SU-DHL-6 (cell line): ENCODE measurements at regions not wholly inside any gene's neighbourhood (a gene's known extent, or its start where the extent isn't known, plus 50 kb on each side); places are given as distances from the start of the nearest gene placed in this dataset.
"Not testable (repeated sequence)": the region's sequence is repeated elsewhere in the genome, so short reads cannot be mapped to it uniquely, and the experiment has no call there.

ENCODE experiments used
- H2AFZ ChIP-seq: fragments of 200-600 bp; sonication (generic); 2 replicates; pipeline ENCODE4 v1.6.1; 2014; ENCODE audit warnings: low read depth, mild to moderate bottlenecking, moderate library complexity, mixed read lengths, antibody characterized with exemption, low read length; ENCODE audit not compliant: severe bottlenecking
- H3F3A ChIP-seq: fragments of 200-600 bp; shearing (Covaris generic); 2 replicates; pipeline ENCODE4 v1.6.0; 2016; ENCODE audit warnings: antibody characterized with exemption, mild to moderate bottlenecking; ENCODE audit not compliant: insufficient read depth
- H3K27ac ChIP-seq: fragments of 200-600 bp; sonication (generic); 2 replicates; pipeline ENCODE4 v1.5.1; 2016; ENCODE audit warnings: low read depth, mild to moderate bottlenecking, low read length, moderate library complexity, mixed read lengths
- H3K27me3 ChIP-seq: fragments of 200-600 bp; sonication (generic), shearing (Covaris generic); 2 replicates; pipeline ENCODE4 v1.6.0; 2014; ENCODE audit warnings: mild to moderate bottlenecking, low read length
- H3K36me3 ChIP-seq: fragments of 200-600 bp; sonication (generic); 2 replicates; pipeline ENCODE4 v1.6.1; 2014; ENCODE audit warnings: mild to moderate bottlenecking, low read length, mixed read lengths
- H3K4me2 ChIP-seq: fragments of 300-600, 200-600 bp; shearing (Covaris generic), sonication (generic); 2 replicates; pipeline ENCODE4 v1.6.0; 2014; ENCODE audit warnings: low read length, low read depth, mild to moderate bottlenecking; ENCODE audit not compliant: poor library complexity, severe bottlenecking
- H3K4me3 ChIP-seq: fragments of 200-600 bp; sonication (generic); 2 replicates; pipeline ENCODE4 v1.5.1; 2014; ENCODE audit warnings: antibody characterized with exemption, low read length, mild to moderate bottlenecking, mixed read lengths; ENCODE audit not compliant: insufficient read depth, poor library complexity, severe bottlenecking
- H3K79me2 ChIP-seq: fragments of 200-600 bp; sonication (generic); 2 replicates; pipeline ENCODE4 v1.6.1; 2014; ENCODE audit warnings: mild to moderate bottlenecking, low read length, moderate library complexity; ENCODE audit not compliant: insufficient read depth
- H3K9ac ChIP-seq: fragments of 200-600 bp; sonication (generic); 2 replicates; pipeline ENCODE4 v1.7.0; 2014; ENCODE audit warnings: mild to moderate bottlenecking, low read length
- H3K9me2 ChIP-seq: fragments of 200-600 bp; sonication (generic); replicated peaks from 2 replicates; pipeline ENCODE4 v1.6.1; 2014; ENCODE audit warnings: low read length; ENCODE audit not compliant: insufficient read depth
- H3K9me3 ChIP-seq: fragments of 200-600 bp; sonication (generic); 2 replicates; pipeline ENCODE4 v1.6.1; 2014; ENCODE audit warnings: low read length, mixed read lengths; ENCODE audit not compliant: insufficient read depth
- H4K20me1 ChIP-seq: fragments of 200-600 bp; sonication (generic); 2 replicates; pipeline ENCODE4 v1.6.1; 2014; ENCODE audit warnings: low read depth, mild to moderate bottlenecking, antibody characterized with exemption, low read length, moderate library complexity, mixed read lengths
- CTCF ChIP-seq: fragments of 200-600 bp; sonication (generic); IDR thresholded peaks from one replicate; pipeline ENCODE4 v1.5.1; 2017; ENCODE audit warnings: antibody characterized with exemption, mild to moderate bottlenecking, low read length, moderate library complexity; ENCODE audit not compliant: insufficient read depth, poor library complexity, severe bottlenecking
- EZH2phosphoT487 ChIP-seq: fragments of 200-600 bp; sonication (generic), shearing (Covaris generic); conservative IDR thresholded peaks from 2 replicates; pipeline ENCODE4 v1.6.1; 2018; ENCODE audit warnings: mild to moderate bottlenecking, antibody characterized with exemption, low read length, moderate library complexity, mixed read lengths

- H4K20me1 ChIP-seq: no peaks in the 10 kb centered on the region
- H3K9ac ChIP-seq: no peak overlapping the region
- no peak overlapping the region for H2AFZ ChIP-seq
- peaks cover 4% of the 10 kb centered on the region; the same call in 1 of the 2 replicates for H3K9me3 ChIP-seq
- H3F3A ChIP-seq: no peaks in the 10 kb centered on the region
- no peak overlapping the region for H3K4me3 ChIP-seq
- H3K4me2 ChIP-seq: no peak overlapping the region
- no peak for TF ChIP-seq EZH2phosphoT487
- TF ChIP-seq CTCF: no peak
- no peaks in the 10 kb centered on the region for H3K79me2 ChIP-seq
- no peaks in the 10 kb centered on the region for H3K36me3 ChIP-seq
- no peaks in the 10 kb centered on the region for H3K9me2 ChIP-seq
- no peak overlapping the region for H3K27ac ChIP-seq
- H3K27me3 ChIP-seq: no peaks in the 10 kb centered on the region
These were observed 63.7 kb upstream of the APBB1IP start for GRCh38 chr10:26374426-26374825.

GRCh38 chr10:26377224-26377810, 60.8 kb upstream of the APBB1IP start:
- not testable (repeated sequence) for H3K4me2 ChIP-seq, H3K27ac ChIP-seq, H3K9me2 ChIP-seq

GRCh38 chr10:26378861-26379294, 59.3 kb upstream of the APBB1IP start:
- no peaks in the 10 kb centered on the region for H3F3A ChIP-seq
- H3K9me3 ChIP-seq: 0 out of 2 replicates have a peak, but pooled peaks cover 4% of the 10 kb centered on the region
- no peak overlapping the region for H3K4me3 ChIP-seq
- H2AFZ ChIP-seq: no peak overlapping the region
- H3K27ac ChIP-seq: no peak overlapping the region
- H4K20me1 ChIP-seq: no peaks in the 10 kb centered on the region
- no peaks in the 10 kb centered on the region for H3K27me3 ChIP-seq
- H3K79me2 ChIP-seq: no peaks in the 10 kb centered on the region
- H3K9ac ChIP-seq: no peak overlapping the region
- no peak overlapping the region for H3K4me2 ChIP-seq
- H3K9me2 ChIP-seq: no peaks in the 10 kb centered on the region
- no peaks in the 10 kb centered on the region for H3K36me3 ChIP-seq
- no peak for TF ChIP-seq CTCF
- no peak for TF ChIP-seq EZH2phosphoT487

More at GRCh38 chr10:26377224-26377810, 60.8 kb upstream of the APBB1IP start:
- H3K9me3 ChIP-seq, H3K9ac ChIP-seq, H2AFZ ChIP-seq, H3K27me3 ChIP-seq, H3K4me3 ChIP-seq, H3F3A ChIP-seq, H3K36me3 ChIP-seq, H3K79me2 ChIP-seq, H4K20me1 ChIP-seq: not testable (repeated sequence)

- Histone ChIP-seq H3K27me3 (no peaks in the 10 kb centered on the region), H3F3A (no peaks in the 10 kb centered on the region), H3K4me3 (no peak overlapping the region), H3K79me2 (no peaks in the 10 kb centered on the region), H3K9me3 (0 out of 2 replicates have a peak, but pooled peaks cover 4% of the 10 kb centered on the region), H2AFZ (no peak overlapping the region), H3K9ac (no peak overlapping the region), H3K9me2 (no peaks in the 10 kb centered on the region), H3K27ac (no peak overlapping the region), H3K4me2 (no peak overlapping the region), H3K36me3 (no peaks in the 10 kb centered on the region), H4K20me1 (no peaks in the 10 kb centered on the region)
- TF ChIP-seq EZH2phosphoT487: no peak
- TF ChIP-seq CTCF: no peak
These were observed 57.3 kb upstream of the APBB1IP start for GRCh38 chr10:26380815-26381214.
